ENCODE measurements at regions not wholly inside any gene's neighbourhood (a gene's known extent, or its start where the extent isn't known, plus 50 kb on each side); places are given as distances from the start of the nearest gene placed in this dataset.

GRCh38 chr10:113412161-113412560 lies 140.7 kb upstream of the HABP2 start:
- no peak overlapping the region for H2AFZ ChIP-seq (ENCODE audit: low read length)
- no peaks in the 10 kb centered on the region for H3K79me1 ChIP-seq (ENCODE audit: low read depth, low read length)
- no peak overlapping the region for H3K14ac ChIP-seq (ENCODE audit: low read length)
- no peaks in the 10 kb centered on the region for H3K9me3 ChIP-seq (replicated peaks in 1 of 2; ENCODE audit: control insufficient read depth in 2 of 2, insufficient read depth in 1 of 2, low read depth in 1 of 2, low read length in 2 of 2)
- no CpG with 5 or more reads among the region's 3 CpGs for WGBS, 2 donors (ENCODE audit: extremely low coverage in 2 of 2, insufficient read length in 2 of 2, insufficient replicate concordance in 1 of 2)
- no peak overlapping the region for H3K27ac ChIP-seq (replicated peaks; ENCODE audit: low read length)
- H2BK5ac ChIP-seq (ENCODE audit: low read length): no peak overlapping the region
- no peak overlapping the region for H3K23ac ChIP-seq (ENCODE audit: low read depth, low read length, poor library complexity)
- H3K18ac ChIP-seq (ENCODE audit: low read length): no peak overlapping the region
- no peak overlapping the region for H2BK120ac ChIP-seq (ENCODE audit: low read depth, low read length)
- H3K4ac ChIP-seq (ENCODE audit: low read length): no peak overlapping the region
- H3K9ac ChIP-seq (ENCODE audit: low read depth, low read length, poor library complexity): no peak overlapping the region
- no peak for DNase-seq (ENCODE audit: low spot score)
- H3K36me3 ChIP-seq (replicated peaks in 1 of 2; ENCODE audit: control insufficient read depth in 2 of 2, insufficient read depth in 2 of 2, low read length in 2 of 2): no peaks in the 10 kb centered on the region
- no peak overlapping the region for H2BK15ac ChIP-seq (ENCODE audit: low read length)
- peaks cover 0 to 4% of the 10 kb centered on the region in 2 donors for H3K4me1 ChIP-seq (ENCODE audit: control insufficient read depth in 2 of 2, insufficient read depth in 1 of 2, low read depth in 1 of 2, low read length in 2 of 2)
- H4K8ac ChIP-seq (ENCODE audit: low read depth, low read length): no peak overlapping the region
- no peak overlapping the region for H2BK12ac ChIP-seq (ENCODE audit: low read length)
- peaks cover 0 to 38% (median 0%) of the 10 kb centered on the region in 3 experiments for H3K27me3 ChIP-seq (ENCODE audit: control insufficient read depth in 3 of 3, insufficient read depth in 3 of 3, low read depth in 1 of 3, low read length in 3 of 3)
- H3K4me2 ChIP-seq (ENCODE audit: insufficient read depth, low read length, poor library complexity, severe bottlenecking): no peak overlapping the region
- no peak overlapping the region for H3K4me3 ChIP-seq (ENCODE audit: low read length in 2 of 2)
- no peak overlapping the region for H2AK5ac ChIP-seq (ENCODE audit: low read depth, low read length)
- no peak overlapping the region for H4K91ac ChIP-seq (ENCODE audit: low read depth, low read length, poor library complexity)

DNA sequence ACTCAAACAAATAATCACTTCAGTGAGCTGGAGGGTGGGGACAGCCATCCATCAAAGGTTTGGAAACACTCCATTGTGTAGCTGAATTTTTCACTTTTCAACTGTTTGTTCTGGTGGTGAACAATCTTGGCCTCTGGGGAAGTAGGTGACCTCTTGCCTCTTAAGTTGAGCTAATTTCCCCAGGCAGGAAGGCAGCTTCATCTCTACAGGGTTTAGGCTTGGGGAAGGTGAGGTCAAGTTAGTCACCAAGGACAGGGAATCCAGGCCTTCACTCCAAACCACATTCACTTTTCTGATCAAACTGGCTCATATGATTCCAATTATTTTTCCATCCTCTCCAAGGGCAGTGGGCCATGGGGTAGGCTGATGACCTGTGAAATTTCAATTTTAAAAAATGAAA lies 138.3 kb upstream of the HABP2 start:
- H3K79me1 ChIP-seq (ENCODE audit: low read depth, low read length): no peaks in the 10 kb centered on the region
- no peak for DNase-seq (ENCODE audit: low spot score)

DNA sequence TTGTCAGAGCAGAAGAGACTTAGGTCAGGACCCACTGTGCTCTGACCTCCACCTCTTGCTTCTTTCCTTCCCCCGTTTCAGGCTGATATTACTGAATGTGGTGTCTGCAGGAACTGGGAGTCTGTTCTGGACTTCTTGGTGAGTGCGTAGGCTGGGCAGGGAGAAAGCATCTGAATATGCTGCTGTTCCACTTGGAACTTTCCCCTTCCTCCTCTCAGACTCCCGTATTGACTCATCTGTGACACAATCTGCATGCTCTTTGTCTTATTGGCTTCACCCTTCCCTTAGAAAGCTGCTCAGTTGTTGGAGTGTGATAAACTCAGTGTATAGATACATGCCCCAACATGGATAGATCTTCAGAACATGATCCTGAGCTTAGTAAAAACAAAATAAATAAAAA lies 137.6 kb upstream of the HABP2 start:
- WGBS, 2 donors (ENCODE audit: extremely low coverage in 2 of 2, insufficient read length in 2 of 2, insufficient replicate concordance in 1 of 2): no CpG with 5 or more reads among the region's 3 CpGs
- Histone ChIP-seq H3K4ac (ENCODE audit: low read length) (no peak overlapping the region), H2AK5ac (ENCODE audit: low read depth, low read length) (no peak overlapping the region), H3K36me3 (replicated peaks in 1 of 2; ENCODE audit: control insufficient read depth in 2 of 2, insufficient read depth in 2 of 2, low read length in 2 of 2) (no peaks in the 10 kb centered on the region), H3K27ac (replicated peaks; ENCODE audit: low read length) (no peak overlapping the region), H2BK5ac (ENCODE audit: low read length) (no peak overlapping the region), H3K9me3 (replicated peaks in 1 of 2; ENCODE audit: control insufficient read depth in 2 of 2, insufficient read depth in 1 of 2, low read depth in 1 of 2, low read length in 2 of 2) (peaks cover 0 to 2% of the 10 kb centered on the region in 2 donors), H2BK12ac (ENCODE audit: low read length) (no peak overlapping the region), H4K8ac (ENCODE audit: low read depth, low read length) (no peak overlapping the region), H2BK120ac (ENCODE audit: low read depth, low read length) (no peak overlapping the region), H3K14ac (ENCODE audit: low read length) (no peak overlapping the region), H3K23ac (ENCODE audit: low read depth, low read length, poor library complexity) (no peak overlapping the region), H3K4me1 (ENCODE audit: control insufficient read depth in 2 of 2, insufficient read depth in 1 of 2, low read depth in 1 of 2, low read length in 2 of 2) (peaks cover 0 to under 1% of the 10 kb centered on the region in 2 donors), H3K27me3 (ENCODE audit: control insufficient read depth in 3 of 3, insufficient read depth in 3 of 3, low read depth in 1 of 3, low read length in 3 of 3) (peaks cover 0 to 8% (median 0%) of the 10 kb centered on the region in 3 experiments), H2BK15ac (ENCODE audit: low read length) (no peak overlapping the region), H3K4me2 (ENCODE audit: insufficient read depth, low read length, poor library complexity, severe bottlenecking) (no peak overlapping the region), H3K4me3 (ENCODE audit: low read length in 2 of 2) (no peak overlapping the region), H3K9ac (ENCODE audit: low read depth, low read length, poor library complexity) (no peak overlapping the region), H3K79me1 (ENCODE audit: low read depth, low read length) (no peaks in the 10 kb centered on the region), H4K91ac (ENCODE audit: low read depth, low read length, poor library complexity) (no peak overlapping the region), H3K18ac (ENCODE audit: low read length) (no peak overlapping the region), H2AFZ (ENCODE audit: low read length) (no peak overlapping the region)
- no peak for DNase-seq (ENCODE audit: low spot score)

More for the DNA sequence above, 138.3 kb upstream of the HABP2 start:
- Histone ChIP-seq H3K36me3 (replicated peaks in 1 of 2; ENCODE audit: control insufficient read depth in 2 of 2, insufficient read depth in 2 of 2, low read length in 2 of 2) (no peaks in the 10 kb centered on the region), H4K8ac (ENCODE audit: low read depth, low read length) (no peak overlapping the region), H3K4me2 (ENCODE audit: insufficient read depth, low read length, poor library complexity, severe bottlenecking) (no peak overlapping the region), H2BK15ac (ENCODE audit: low read length) (no peak overlapping the region), H3K14ac (ENCODE audit: low read length) (no peak overlapping the region), H2BK120ac (ENCODE audit: low read depth, low read length) (no peak overlapping the region), H3K4me3 (ENCODE audit: low read length in 2 of 2) (no peak overlapping the region), H2AK5ac (ENCODE audit: low read depth, low read length) (no peak overlapping the region), H4K91ac (ENCODE audit: low read depth, low read length, poor library complexity) (no peak overlapping the region), H3K4ac (ENCODE audit: low read length) (no peak overlapping the region), H2BK5ac (ENCODE audit: low read length) (no peak overlapping the region), H3K9ac (ENCODE audit: low read depth, low read length, poor library complexity) (no peak overlapping the region), H3K27me3 (ENCODE audit: control insufficient read depth in 3 of 3, insufficient read depth in 3 of 3, low read depth in 1 of 3, low read length in 3 of 3) (peaks cover 0 to 15% (median 0%) of the 10 kb centered on the region in 3 experiments), H3K27ac (replicated peaks; ENCODE audit: low read length) (no peak overlapping the region), H2AFZ (ENCODE audit: low read length) (no peak overlapping the region), H3K9me3 (replicated peaks in 1 of 2; ENCODE audit: control insufficient read depth in 2 of 2, insufficient read depth in 1 of 2, low read depth in 1 of 2, low read length in 2 of 2) (no peaks in the 10 kb centered on the region), H3K23ac (ENCODE audit: low read depth, low read length, poor library complexity) (no peak overlapping the region), H3K18ac (ENCODE audit: low read length) (no peak overlapping the region), H2BK12ac (ENCODE audit: low read length) (no peak overlapping the region), H3K4me1 (ENCODE audit: control insufficient read depth in 2 of 2, insufficient read depth in 1 of 2, low read depth in 1 of 2, low read length in 2 of 2) (peaks cover 0 to 2% of the 10 kb centered on the region in 2 donors)

DNA sequence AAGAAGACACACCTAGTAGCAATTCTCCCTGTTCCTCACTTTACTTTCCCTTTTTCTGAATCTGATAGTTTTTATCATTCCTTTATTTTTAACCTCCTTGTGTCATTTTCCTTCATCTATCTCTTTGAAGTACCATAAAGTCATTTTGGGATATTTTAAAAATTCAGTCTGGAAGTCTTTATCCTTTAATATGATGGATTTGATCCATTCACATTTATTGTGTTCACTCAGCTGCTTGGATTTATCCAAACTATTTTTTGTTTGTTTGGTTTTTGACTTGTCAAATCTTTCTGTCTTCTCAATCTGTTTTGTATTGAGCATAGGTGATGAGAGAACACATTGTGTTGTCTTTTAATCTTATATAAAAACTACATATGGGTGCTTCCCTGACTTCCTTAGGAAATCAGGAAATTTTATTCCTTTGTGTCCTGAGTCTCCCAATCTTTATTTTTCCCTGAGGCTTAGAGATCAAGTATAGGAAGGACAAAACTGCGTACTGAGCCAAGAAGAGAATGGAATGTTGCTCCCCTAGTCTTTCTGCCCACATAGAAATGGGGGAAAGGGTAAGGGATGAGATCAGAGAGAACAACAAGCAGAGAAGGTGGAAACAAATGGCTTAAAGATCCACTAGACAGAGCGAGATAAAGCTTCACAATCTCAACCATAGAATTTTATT lies 132.7 kb upstream of the HABP2 start:
- no peak overlapping the region for H2BK15ac ChIP-seq (ENCODE audit: low read length)
- H3K23ac ChIP-seq (ENCODE audit: low read depth, low read length, poor library complexity): no peak overlapping the region
- no peak overlapping the region for H3K4ac ChIP-seq (ENCODE audit: low read length)
- H3K9ac ChIP-seq (ENCODE audit: low read depth, low read length, poor library complexity): no peak overlapping the region
- H2BK12ac ChIP-seq (ENCODE audit: low read length): no peak overlapping the region
- H4K91ac ChIP-seq (ENCODE audit: low read depth, low read length, poor library complexity): no peak overlapping the region
- H2AK5ac ChIP-seq (ENCODE audit: low read depth, low read length): no peak overlapping the region
- no peaks in the 10 kb centered on the region for H3K79me1 ChIP-seq (ENCODE audit: low read depth, low read length)
- WGBS, 2 donors (ENCODE audit: extremely low coverage in 2 of 2, insufficient read length in 2 of 2, insufficient replicate concordance in 1 of 2): no CpG with 5 or more reads among the region's 2 CpGs
- H3K4me1 ChIP-seq (ENCODE audit: control insufficient read depth in 2 of 2, insufficient read depth in 1 of 2, low read depth in 1 of 2, low read length in 2 of 2): no peaks in the 10 kb centered on the region
- no peaks in the 10 kb centered on the region for H3K36me3 ChIP-seq (replicated peaks in 1 of 2; ENCODE audit: control insufficient read depth in 2 of 2, insufficient read depth in 2 of 2, low read length in 2 of 2)
- no peak overlapping the region for H3K4me3 ChIP-seq (ENCODE audit: low read length in 2 of 2)
- no peak overlapping the region for H3K18ac ChIP-seq (ENCODE audit: low read length)
- H3K14ac ChIP-seq (ENCODE audit: low read length): no peak overlapping the region
- H2AFZ ChIP-seq (ENCODE audit: low read length): no peak overlapping the region
- H4K8ac ChIP-seq (ENCODE audit: low read depth, low read length): no peak overlapping the region
- H3K4me2 ChIP-seq (ENCODE audit: insufficient read depth, low read length, poor library complexity, severe bottlenecking): no peak overlapping the region
- no peaks in the 10 kb centered on the region for H3K27me3 ChIP-seq (ENCODE audit: control insufficient read depth in 3 of 3, insufficient read depth in 3 of 3, low read depth in 1 of 3, low read length in 3 of 3)
- H2BK5ac ChIP-seq (ENCODE audit: low read length): no peak overlapping the region
- peaks cover 0 to 4% of the 10 kb centered on the region in 2 donors for H3K9me3 ChIP-seq (replicated peaks in 1 of 2; ENCODE audit: control insufficient read depth in 2 of 2, insufficient read depth in 1 of 2, low read depth in 1 of 2, low read length in 2 of 2)
- H3K27ac ChIP-seq (replicated peaks; ENCODE audit: low read length): no peak overlapping the region
- H2BK120ac ChIP-seq (ENCODE audit: low read depth, low read length): no peak overlapping the region
- no peak for DNase-seq (ENCODE audit: low spot score)

Data from neuronal stem cell (in vitro differentiated cells).